Neural cell (in vitro differentiated cells): ENCODE measurements at regions not wholly inside any gene's neighbourhood (a gene's known extent, or its start where the extent isn't known, plus 50 kb on each side); places are given as distances from the start of the nearest gene placed in this dataset.

Source experiments
- H2AFZ ChIP-seq: fragments of 200-600, 300-800 bp; sonication (generic), shearing (Covaris generic); 2 replicates; pipeline ENCODE4 v1.6.0; 2014; ENCODE audit warnings: low read depth, mild to moderate bottlenecking, antibody characterized with exemption, low read length, moderate library complexity
- H3F3A ChIP-seq: fragments of 200-600 bp; shearing (Covaris generic); 2 replicates; pipeline ENCODE4 v1.6.1; 2016; ENCODE audit warnings: mild to moderate bottlenecking, moderate library complexity, mixed read lengths, antibody characterized with exemption, low read length; ENCODE audit not compliant: insufficient read depth, poor library complexity, severe bottlenecking
- H3K27ac ChIP-seq: fragments of 200-600, 300-800 bp; sonication (generic), shearing (Covaris generic); 2 replicates; pipeline ENCODE4 v1.5.1; 2014; ENCODE audit warnings: mild to moderate bottlenecking, low read length, moderate library complexity
- H3K27me3 ChIP-seq: fragments of 300-800, 200-600 bp; sonication (generic), shearing (Covaris generic); 2 replicates; pipeline ENCODE4 v1.6.0; 2014; ENCODE audit warnings: mild to moderate bottlenecking, low read depth, low read length, moderate library complexity; ENCODE audit not compliant: insufficient read depth
- H3K36me3 ChIP-seq: fragments of 300-800, 200-600 bp; sonication (generic), shearing (Covaris generic); 2 replicates; pipeline ENCODE4 v1.5.1; 2014; ENCODE audit warnings: mild to moderate bottlenecking, antibody characterized with exemption, low read length, moderate library complexity; ENCODE audit not compliant: insufficient read depth
- H3K4me2 ChIP-seq: fragments of 300-800, 200-600 bp; sonication (generic), shearing (Covaris generic); 2 replicates; pipeline ENCODE4 v1.6.0; 2014; ENCODE audit warnings: mild to moderate bottlenecking, low read length
- H3K4me3 ChIP-seq: fragments of 300-800, 200-600 bp; sonication (generic), shearing (Covaris generic); 2 replicates; pipeline ENCODE4 v1.5.1; 2014; ENCODE audit warnings: mild to moderate bottlenecking, low read length, moderate library complexity
- H3K79me2 ChIP-seq: fragments of 200-600 bp; shearing (Covaris generic); replicated peaks from 2 replicates; pipeline ENCODE4 v1.6.0; 2014; ENCODE audit warnings: mild to moderate bottlenecking, low read length, moderate library complexity; ENCODE audit not compliant: insufficient read depth
- H3K9ac ChIP-seq: fragments of 300-800, 200-600 bp; sonication (generic), shearing (Covaris generic); 2 replicates; pipeline ENCODE4 v1.6.1; 2016; ENCODE audit warnings: mild to moderate bottlenecking, low read length, mixed read lengths
- H3K9me2 ChIP-seq: fragments of 200-600 bp; shearing (Covaris generic); 2 replicates; pipeline ENCODE4 v1.6.1; 2016; ENCODE audit warnings: mild to moderate bottlenecking, low read length, mixed read lengths; ENCODE audit not compliant: insufficient read depth
- H3K9me3 ChIP-seq: fragments of 200-600, 300-800 bp; sonication (generic), shearing (Covaris generic); 2 replicates; pipeline ENCODE4 v1.6.1; 2016; ENCODE audit warnings: mild to moderate bottlenecking, mixed run types, low read length, moderate library complexity, mixed read lengths
- H4K20me1 ChIP-seq: fragments of 200-600 bp; shearing (Covaris generic); 2 replicates; pipeline ENCODE4 v1.6.1; 2016; ENCODE audit warnings: mild to moderate bottlenecking, mixed run types; ENCODE audit not compliant: insufficient read depth
- EP300 ChIP-seq: fragments of 450-650 bp; conservative IDR thresholded peaks from 2 replicates; pipeline ENCODE4 v1.6.1; 2014; ENCODE audit warnings: antibody characterized with exemption, mild to moderate bottlenecking, moderate library complexity; ENCODE audit not compliant: poor library complexity, severe bottlenecking
- EZH2 ChIP-seq: fragments of 200-600, 300-800 bp; shearing (Covaris generic), sonication (generic); IDR thresholded peaks from 2 replicates; pipeline ENCODE4 v1.6.1; 2014; ENCODE audit warnings: antibody characterized with exemption, low read length, borderline replicate concordance, mild to moderate bottlenecking; ENCODE audit not compliant: insufficient read depth, poor library complexity, severe bottlenecking
- MXI1 ChIP-seq: fragments of 450-650 bp; conservative IDR thresholded peaks from 2 replicates; pipeline ENCODE4 v1.6.1; 2014; ENCODE audit warnings: antibody characterized with exemption, mild to moderate bottlenecking; ENCODE audit not compliant: poor library complexity, severe bottlenecking
- POLR2AphosphoS5 ChIP-seq: IDR thresholded peaks from 2 replicates; pipeline ENCODE4 v1.6.1; 2012
- RAD21 ChIP-seq: fragments of 450-650 bp; conservative IDR thresholded peaks from 2 replicates; pipeline ENCODE4 v1.6.1; 2014; ENCODE audit warnings: antibody characterized with exemption, mild to moderate bottlenecking, moderate library complexity
- SMC3 ChIP-seq: fragments of 450-650 bp; conservative IDR thresholded peaks from 2 replicates; pipeline ENCODE4 v1.6.1; 2014; ENCODE audit warnings: antibody characterized with exemption, mild to moderate bottlenecking, moderate library complexity; ENCODE audit not compliant: poor library complexity
- TAF1 ChIP-seq: IDR thresholded peaks from 2 replicates; pipeline ENCODE4 v1.6.1; 2012; ENCODE audit warnings: low read depth
- TF ChIP-seq, protein P1 (sequence below): IDR thresholded peaks from 2 replicates; pipeline ENCODE4 v1.6.1; 2012; ENCODE audit warnings: borderline replicate concordance
- TF ChIP-seq, protein P2 (sequence below): fragments of 450-650 bp; IDR thresholded peaks from 2 replicates; pipeline ENCODE4 v1.5.1; 2014; ENCODE audit warnings: antibody characterized with exemption, mild to moderate bottlenecking, moderate library complexity; ENCODE audit not compliant: poor library complexity, severe bottlenecking

DNA sequence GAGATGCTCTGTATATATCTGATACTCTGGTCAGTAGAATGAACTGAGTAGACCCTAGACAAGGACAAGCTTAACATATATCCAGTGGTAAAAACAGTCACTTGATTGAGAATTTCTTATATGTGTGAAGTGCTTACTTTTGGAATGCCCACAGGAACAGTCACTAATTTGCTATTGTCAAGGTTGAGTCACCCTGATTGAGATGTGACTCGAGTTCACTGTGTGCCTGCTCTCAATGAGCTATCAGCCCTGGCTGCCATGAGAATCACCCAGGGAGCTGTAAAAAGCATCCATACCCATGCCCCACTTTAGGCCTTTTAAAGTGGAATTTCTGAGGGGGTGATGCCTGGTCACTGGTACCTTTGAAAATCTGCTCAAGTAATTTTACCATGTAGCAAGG is 283.7 kb downstream of the SUCLG1 start:
- TF ChIP-seq EP300 (no peak), MXI1 (no peak), RAD21 (no peak), EZH2 (no peak), SMC3 (no peak), TAF1 (no peak), POLR2AphosphoS5 (no peak)
- TF ChIP-seq, protein P1, sequence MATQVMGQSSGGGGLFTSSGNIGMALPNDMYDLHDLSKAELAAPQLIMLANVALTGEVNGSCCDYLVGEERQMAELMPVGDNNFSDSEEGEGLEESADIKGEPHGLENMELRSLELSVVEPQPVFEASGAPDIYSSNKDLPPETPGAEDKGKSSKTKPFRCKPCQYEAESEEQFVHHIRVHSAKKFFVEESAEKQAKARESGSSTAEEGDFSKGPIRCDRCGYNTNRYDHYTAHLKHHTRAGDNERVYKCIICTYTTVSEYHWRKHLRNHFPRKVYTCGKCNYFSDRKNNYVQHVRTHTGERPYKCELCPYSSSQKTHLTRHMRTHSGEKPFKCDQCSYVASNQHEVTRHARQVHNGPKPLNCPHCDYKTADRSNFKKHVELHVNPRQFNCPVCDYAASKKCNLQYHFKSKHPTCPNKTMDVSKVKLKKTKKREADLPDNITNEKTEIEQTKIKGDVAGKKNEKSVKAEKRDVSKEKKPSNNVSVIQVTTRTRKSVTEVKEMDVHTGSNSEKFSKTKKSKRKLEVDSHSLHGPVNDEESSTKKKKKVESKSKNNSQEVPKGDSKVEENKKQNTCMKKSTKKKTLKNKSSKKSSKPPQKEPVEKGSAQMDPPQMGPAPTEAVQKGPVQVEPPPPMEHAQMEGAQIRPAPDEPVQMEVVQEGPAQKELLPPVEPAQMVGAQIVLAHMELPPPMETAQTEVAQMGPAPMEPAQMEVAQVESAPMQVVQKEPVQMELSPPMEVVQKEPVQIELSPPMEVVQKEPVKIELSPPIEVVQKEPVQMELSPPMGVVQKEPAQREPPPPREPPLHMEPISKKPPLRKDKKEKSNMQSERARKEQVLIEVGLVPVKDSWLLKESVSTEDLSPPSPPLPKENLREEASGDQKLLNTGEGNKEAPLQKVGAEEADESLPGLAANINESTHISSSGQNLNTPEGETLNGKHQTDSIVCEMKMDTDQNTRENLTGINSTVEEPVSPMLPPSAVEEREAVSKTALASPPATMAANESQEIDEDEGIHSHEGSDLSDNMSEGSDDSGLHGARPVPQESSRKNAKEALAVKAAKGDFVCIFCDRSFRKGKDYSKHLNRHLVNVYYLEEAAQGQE, result no peak
- TF ChIP-seq, protein P2, sequence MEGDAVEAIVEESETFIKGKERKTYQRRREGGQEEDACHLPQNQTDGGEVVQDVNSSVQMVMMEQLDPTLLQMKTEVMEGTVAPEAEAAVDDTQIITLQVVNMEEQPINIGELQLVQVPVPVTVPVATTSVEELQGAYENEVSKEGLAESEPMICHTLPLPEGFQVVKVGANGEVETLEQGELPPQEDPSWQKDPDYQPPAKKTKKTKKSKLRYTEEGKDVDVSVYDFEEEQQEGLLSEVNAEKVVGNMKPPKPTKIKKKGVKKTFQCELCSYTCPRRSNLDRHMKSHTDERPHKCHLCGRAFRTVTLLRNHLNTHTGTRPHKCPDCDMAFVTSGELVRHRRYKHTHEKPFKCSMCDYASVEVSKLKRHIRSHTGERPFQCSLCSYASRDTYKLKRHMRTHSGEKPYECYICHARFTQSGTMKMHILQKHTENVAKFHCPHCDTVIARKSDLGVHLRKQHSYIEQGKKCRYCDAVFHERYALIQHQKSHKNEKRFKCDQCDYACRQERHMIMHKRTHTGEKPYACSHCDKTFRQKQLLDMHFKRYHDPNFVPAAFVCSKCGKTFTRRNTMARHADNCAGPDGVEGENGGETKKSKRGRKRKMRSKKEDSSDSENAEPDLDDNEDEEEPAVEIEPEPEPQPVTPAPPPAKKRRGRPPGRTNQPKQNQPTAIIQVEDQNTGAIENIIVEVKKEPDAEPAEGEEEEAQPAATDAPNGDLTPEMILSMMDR, result no peak
- Histone ChIP-seq H3K9me3 (no peaks in the 10 kb centered on the region), H3K27ac (no peak overlapping the region), H3K4me3 (no peak overlapping the region), H3K27me3 (no peaks in the 10 kb centered on the region), H3K4me2 (no peak overlapping the region), H3K9me2 (no peaks in the 10 kb centered on the region), H3F3A (no peaks in the 10 kb centered on the region), H3K36me3 (no peaks in the 10 kb centered on the region), H3K9ac (no peak overlapping the region), H2AFZ (no peak overlapping the region), H4K20me1 (no peaks in the 10 kb centered on the region), H3K79me2 (no peaks in the 10 kb centered on the region)

DNA sequence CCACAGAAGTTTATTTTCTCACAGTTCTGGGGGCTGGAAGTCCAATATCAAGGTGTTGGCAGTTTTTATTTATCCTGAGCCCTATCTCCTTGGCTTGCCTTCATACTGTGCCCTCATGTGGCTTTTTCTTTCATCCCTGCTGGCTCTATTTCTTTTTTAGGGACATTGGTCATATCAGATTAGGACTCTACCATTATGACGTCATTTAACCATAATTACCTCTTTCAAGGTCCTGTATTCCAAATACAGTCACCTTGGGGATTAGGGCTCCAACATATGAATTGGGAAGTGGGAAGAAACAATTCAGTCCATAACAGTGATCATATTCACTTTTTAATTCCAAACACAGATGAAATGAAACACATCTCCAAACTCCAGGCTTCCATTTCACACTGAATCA is 286.0 kb downstream of the SUCLG1 start:
- no peaks in the 10 kb centered on the region for H3F3A ChIP-seq
- no peaks in the 10 kb centered on the region for H3K9me2 ChIP-seq
- H2AFZ ChIP-seq, result no peak overlapping the region
- TF ChIP-seq EP300 (no peak), POLR2AphosphoS5 (no peak), TAF1 (no peak), MXI1 (no peak), SMC3 (no peak), RAD21 (no peak)
- TF ChIP-seq, protein P2, result no peak
- H3K79me2 ChIP-seq, result no peaks in the 10 kb centered on the region
- H4K20me1 ChIP-seq, result no peaks in the 10 kb centered on the region
- no peaks in the 10 kb centered on the region for H3K27me3 ChIP-seq
- no peak overlapping the region for H3K4me3 ChIP-seq
- no peaks in the 10 kb centered on the region for H3K36me3 ChIP-seq
- H3K9me3 ChIP-seq, result no peaks in the 10 kb centered on the region
- no peak overlapping the region for H3K27ac ChIP-seq
- no peak overlapping the region for H3K9ac ChIP-seq
- H3K4me2 ChIP-seq, result no peak overlapping the region
